Vagina (tissue), 2 donors: ENCODE measurements at regions not wholly inside any gene's neighbourhood (a gene's known extent, or its start where the extent isn't known, plus 50 kb on each side); places are given as distances from the start of the nearest gene placed in this dataset.
"Not testable (repeated sequence)": the region's sequence is repeated elsewhere in the genome, so short reads cannot be mapped to it uniquely, and the experiment has no call there.

Experiments
- DNase-seq, 2 donors: peaks; one replicate each; pipeline ENCODE4 v3.0.0-alpha.2; 2017; ENCODE audit errors: extremely low spot score in 2 of 2
- H3K27ac ChIP-seq: fragments of 200-600 bp; sonication (generic); one replicate; pipeline ENCODE4 v1.5.1; 2019
- H3K27me3 ChIP-seq: fragments of 200-600 bp; sonication (generic); one replicate; pipeline ENCODE4 v1.5.1; 2019
- H3K36me3 ChIP-seq, 2 donors: fragments of 200-600 bp; sonication (generic); one replicate each; pipeline ENCODE4 v1.5.1; 2017 to 2019
- H3K4me1 ChIP-seq: fragments of 200-600 bp; sonication (generic); one replicate; pipeline ENCODE4 v1.5.1; 2019
- H3K4me3 ChIP-seq, 2 donors: fragments of 200-600 bp; sonication (generic); 1 replicate in 1 of 2; 2 replicates in 1 of 2; pipeline ENCODE4 v1.5.1; 2016 to 2019
- H3K9me3 ChIP-seq: fragments of 200-600 bp; sonication (generic); one replicate; pipeline ENCODE4 v1.5.1; 2019
- POLR2A ChIP-seq, 2 donors: fragments of 450-650 bp; IDR thresholded peaks; one replicate each; pipeline ENCODE4 v1.6.1; 2017; ENCODE audit warnings: antibody characterized with exemption in 2 of 2, mild to moderate bottlenecking in 2 of 2, moderate library complexity in 2 of 2
- POLR2AphosphoS5 ChIP-seq, 2 donors: sonication (generic); formaldehyde crosslinking; IDR thresholded peaks; one replicate each; pipeline ENCODE4 v1.9.0; 2017; ENCODE audit warnings: antibody characterized with exemption in 2 of 2, mild to moderate bottlenecking in 2 of 2, low read depth in 1 of 2; ENCODE audit not compliant: insufficient read depth in 1 of 2
- intact Hi-C: fragments of 100-400 bp; cut with DNase I; formaldehyde crosslinking; loops from one replicate; pipeline ENCODE4 v1.15.1; 2023
- TF ChIP-seq, protein P1 (sequence below), 3 experiments: fragments of 450-650 bp in 2 of 3; fragments of 200-600 bp in 1 of 3; sonication (generic) in 1 of 3; IDR thresholded peaks; one replicate each; pipeline ENCODE4 v1.5.1; 2017 to 2019; ENCODE audit warnings: antibody characterized with exemption in 3 of 3, mild to moderate bottlenecking in 2 of 3, moderate library complexity in 2 of 3

- DNase-seq = no peak
- TF ChIP-seq POLR2A (IDR thresholded peaks at IDR 0.05) (no peak), POLR2AphosphoS5 (IDR thresholded peaks at IDR 0.05; ENCODE audit: insufficient read depth in 1 of 2, low read depth in 1 of 2) (no peak)
- TF ChIP-seq, protein P1, sequence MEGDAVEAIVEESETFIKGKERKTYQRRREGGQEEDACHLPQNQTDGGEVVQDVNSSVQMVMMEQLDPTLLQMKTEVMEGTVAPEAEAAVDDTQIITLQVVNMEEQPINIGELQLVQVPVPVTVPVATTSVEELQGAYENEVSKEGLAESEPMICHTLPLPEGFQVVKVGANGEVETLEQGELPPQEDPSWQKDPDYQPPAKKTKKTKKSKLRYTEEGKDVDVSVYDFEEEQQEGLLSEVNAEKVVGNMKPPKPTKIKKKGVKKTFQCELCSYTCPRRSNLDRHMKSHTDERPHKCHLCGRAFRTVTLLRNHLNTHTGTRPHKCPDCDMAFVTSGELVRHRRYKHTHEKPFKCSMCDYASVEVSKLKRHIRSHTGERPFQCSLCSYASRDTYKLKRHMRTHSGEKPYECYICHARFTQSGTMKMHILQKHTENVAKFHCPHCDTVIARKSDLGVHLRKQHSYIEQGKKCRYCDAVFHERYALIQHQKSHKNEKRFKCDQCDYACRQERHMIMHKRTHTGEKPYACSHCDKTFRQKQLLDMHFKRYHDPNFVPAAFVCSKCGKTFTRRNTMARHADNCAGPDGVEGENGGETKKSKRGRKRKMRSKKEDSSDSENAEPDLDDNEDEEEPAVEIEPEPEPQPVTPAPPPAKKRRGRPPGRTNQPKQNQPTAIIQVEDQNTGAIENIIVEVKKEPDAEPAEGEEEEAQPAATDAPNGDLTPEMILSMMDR (IDR thresholded peaks at IDR 0.05) = no peak
- H3K36me3 ChIP-seq = no peaks in the 10 kb centered on the region
- no peaks in the 10 kb centered on the region for H3K4me1 ChIP-seq
- H3K4me3 ChIP-seq = no peak overlapping the region
- intact Hi-C loops = no loop called here
- no peaks in the 10 kb centered on the region for H3K9me3 ChIP-seq
- no peak overlapping the region for H3K27ac ChIP-seq
- no peaks in the 10 kb centered on the region for H3K27me3 ChIP-seq
These were observed 316.9 kb downstream of the CTH start for GRCh38 chr1:70727886-70728489.

DNA sequence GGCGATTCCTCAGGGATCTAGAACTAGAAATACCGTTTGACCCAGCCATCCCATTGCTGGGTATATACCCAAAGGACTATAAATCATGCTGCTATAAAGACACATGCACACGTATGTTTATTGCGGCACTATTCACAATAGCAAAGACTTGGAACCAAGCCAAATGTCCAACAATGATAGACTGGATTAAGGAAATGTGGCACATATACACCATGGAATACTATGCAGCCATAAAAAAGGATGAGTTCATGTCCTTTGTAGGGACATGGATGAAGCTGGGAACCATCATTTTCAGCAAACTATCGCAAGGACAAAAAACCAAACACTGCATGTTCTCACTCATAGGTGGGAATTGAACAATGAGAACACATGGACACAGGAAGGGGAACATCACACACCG lies 311.1 kb downstream of the PTGER3 start:
- H3K4me1 ChIP-seq, intact Hi-C loops, H3K27me3 ChIP-seq, DNase-seq, H3K4me3 ChIP-seq, H3K36me3 ChIP-seq, H3K9me3 ChIP-seq, H3K27ac ChIP-seq: not testable (repeated sequence)

DNA sequence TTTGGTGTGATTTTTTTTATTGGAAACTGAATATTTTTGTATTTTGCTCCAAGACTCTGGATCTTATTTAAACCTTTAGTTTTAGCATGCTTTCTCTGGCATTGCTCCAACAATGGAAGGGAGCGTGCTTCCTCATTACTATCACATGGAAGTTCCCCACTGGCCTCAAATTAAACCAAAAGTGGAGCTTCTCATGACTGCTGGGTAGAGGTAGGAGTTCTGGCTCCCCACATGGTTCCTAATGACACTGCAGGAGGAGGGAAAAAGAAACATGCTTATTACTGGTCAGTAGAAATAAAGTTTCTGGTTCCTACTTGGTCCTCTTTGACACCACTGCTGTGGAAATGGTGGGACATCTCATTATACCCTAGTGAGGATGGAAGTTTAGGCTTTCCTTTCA lies 310.5 kb downstream of the PTGER3 start:
- no peaks in the 10 kb centered on the region for H3K9me3 ChIP-seq
- intact Hi-C loops = no loop called here

GRCh38 chr1:70738624-70739023 lies 309.0 kb downstream of the PTGER3 start:
- Histone ChIP-seq H3K4me3 (no peak overlapping the region), H3K4me1 (no peaks in the 10 kb centered on the region), H3K36me3 (no peaks in the 10 kb centered on the region), H3K27me3 (no peaks in the 10 kb centered on the region), H3K27ac (no peak overlapping the region), H3K9me3 (no peaks in the 10 kb centered on the region)
- no peak for DNase-seq
- intact Hi-C loops = no loop called here
- TF ChIP-seq, protein P1 (IDR thresholded peaks at IDR 0.05) = no peak
- TF ChIP-seq POLR2A (IDR thresholded peaks at IDR 0.05) = no peak
- TF ChIP-seq POLR2AphosphoS5 (IDR thresholded peaks at IDR 0.05; ENCODE audit: insufficient read depth in 1 of 2, low read depth in 1 of 2) = no peak

More for the DNA sequence above, 310.5 kb downstream of the PTGER3 start:
- no peaks in the 10 kb centered on the region for H3K36me3 ChIP-seq
- no peaks in the 10 kb centered on the region for H3K27me3 ChIP-seq
- no peak overlapping the region for H3K4me3 ChIP-seq
- H3K27ac ChIP-seq = no peak overlapping the region
- no peak for DNase-seq
- H3K4me1 ChIP-seq = no peaks in the 10 kb centered on the region
- no peak for TF ChIP-seq POLR2AphosphoS5 (IDR thresholded peaks at IDR 0.05; ENCODE audit: insufficient read depth in 1 of 2, low read depth in 1 of 2)
- TF ChIP-seq, protein P1 (IDR thresholded peaks at IDR 0.05) = no peak
- no peak for TF ChIP-seq POLR2A (IDR thresholded peaks at IDR 0.05)

DNA sequence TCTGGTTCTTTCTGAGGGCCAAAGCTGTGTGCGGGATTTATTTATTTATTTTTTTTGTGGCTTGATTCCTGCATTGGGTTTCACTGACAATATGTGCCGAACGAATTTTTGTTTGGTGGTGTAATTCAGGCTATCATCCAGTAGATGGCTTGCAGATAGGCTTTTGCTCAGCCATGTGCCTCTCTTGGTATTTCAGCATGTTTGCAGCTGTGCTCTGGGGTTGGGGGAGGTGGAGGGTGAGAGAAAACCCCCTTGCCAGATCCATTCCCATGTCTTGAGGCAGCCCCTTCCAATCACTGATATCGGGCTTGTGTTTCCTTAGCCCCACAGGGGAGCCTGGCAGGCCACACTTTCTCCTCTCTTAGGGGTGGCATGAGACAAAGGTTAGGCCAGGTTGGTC lies 302.4 kb downstream of the PTGER3 start:
- H3K27me3 ChIP-seq = no peaks in the 10 kb centered on the region
- H3K4me3 ChIP-seq = no peak overlapping the region
- intact Hi-C loops = no loop called here
- no peak for DNase-seq
- TF ChIP-seq, protein P1 (IDR thresholded peaks at IDR 0.05) = no peak
- TF ChIP-seq POLR2AphosphoS5 (IDR thresholded peaks at IDR 0.05; ENCODE audit: insufficient read depth in 1 of 2, low read depth in 1 of 2) = no peak
- TF ChIP-seq POLR2A (IDR thresholded peaks at IDR 0.05) = no peak
- no peaks in the 10 kb centered on the region for H3K36me3 ChIP-seq
- H3K4me1 ChIP-seq = no peaks in the 10 kb centered on the region
- H3K27ac ChIP-seq = no peak overlapping the region
- peaks cover 3% of the 10 kb centered on the region for H3K9me3 ChIP-seq

- H3K9me3 ChIP-seq, H3K36me3 ChIP-seq, H3K27ac ChIP-seq, DNase-seq, H3K27me3 ChIP-seq, H3K4me3 ChIP-seq, intact Hi-C loops, H3K4me1 ChIP-seq: not testable (repeated sequence)
These were observed 301.6 kb downstream of the PTGER3 start for GRCh38 chr1:70746062-70746461.

- DNase-seq, H3K36me3 ChIP-seq, H3K4me3 ChIP-seq, intact Hi-C loops, H3K9me3 ChIP-seq, H3K4me1 ChIP-seq, H3K27me3 ChIP-seq, H3K27ac ChIP-seq: not testable (repeated sequence)
These were observed 300.5 kb downstream of the PTGER3 start for GRCh38 chr1:70747123-70747522.

GRCh38 chr1:70751676-70752287 lies 295.8 kb downstream of the PTGER3 start:
- H3K4me1 ChIP-seq, intact Hi-C loops, H3K4me3 ChIP-seq: not testable (repeated sequence)

More at GRCh38 chr1:70751676-70752287, 295.8 kb downstream of the PTGER3 start:
- not testable (repeated sequence) for H3K27me3 ChIP-seq, H3K27ac ChIP-seq, H3K36me3 ChIP-seq, H3K9me3 ChIP-seq, DNase-seq
